ENCODE measurements at regions not wholly inside any gene's neighbourhood (a gene's known extent, or its start where the extent isn't known, plus 50 kb on each side); places are given as distances from the start of the nearest gene placed in this dataset.

DNA sequence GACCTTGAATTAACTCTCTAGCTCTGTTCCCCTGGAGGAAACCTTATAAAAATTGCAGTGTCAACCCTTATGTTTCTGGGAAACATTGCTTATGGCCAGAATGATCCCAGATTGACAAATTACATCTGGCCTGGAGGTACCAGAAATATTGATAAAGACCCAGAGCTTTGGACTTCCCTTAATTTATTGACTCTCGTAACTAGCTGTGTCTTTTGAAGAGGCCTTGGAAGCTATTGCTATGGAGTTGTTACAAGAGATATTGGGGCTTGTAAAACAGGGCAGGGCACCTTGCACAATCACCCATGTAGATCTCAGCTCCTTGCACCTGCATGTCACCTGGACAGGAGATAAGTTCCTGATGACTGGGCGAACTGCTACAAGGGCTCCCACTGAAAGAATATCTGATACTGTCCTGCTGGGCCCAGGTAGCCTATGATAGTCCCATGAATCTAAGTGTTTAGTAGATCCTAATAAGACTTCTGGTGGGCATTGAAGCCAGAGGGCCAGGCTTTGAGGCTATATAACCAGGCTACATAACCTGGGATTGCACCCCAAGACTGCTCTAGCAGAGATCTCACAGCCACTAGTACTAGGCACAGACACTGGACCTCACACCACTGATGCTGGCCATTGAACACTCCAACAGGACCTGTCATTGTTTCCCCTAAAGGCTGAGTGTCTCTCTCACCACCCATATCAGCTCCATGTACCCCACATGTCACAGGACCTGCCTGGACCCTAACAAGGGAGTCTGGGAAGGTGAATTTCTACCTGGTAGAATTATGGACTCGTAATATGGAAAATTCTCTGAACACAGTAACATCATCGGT is 135.7 kb upstream of the PWP1 start:
- DNase-seq (ENCODE audit: low spot score), result no peak

DNA sequence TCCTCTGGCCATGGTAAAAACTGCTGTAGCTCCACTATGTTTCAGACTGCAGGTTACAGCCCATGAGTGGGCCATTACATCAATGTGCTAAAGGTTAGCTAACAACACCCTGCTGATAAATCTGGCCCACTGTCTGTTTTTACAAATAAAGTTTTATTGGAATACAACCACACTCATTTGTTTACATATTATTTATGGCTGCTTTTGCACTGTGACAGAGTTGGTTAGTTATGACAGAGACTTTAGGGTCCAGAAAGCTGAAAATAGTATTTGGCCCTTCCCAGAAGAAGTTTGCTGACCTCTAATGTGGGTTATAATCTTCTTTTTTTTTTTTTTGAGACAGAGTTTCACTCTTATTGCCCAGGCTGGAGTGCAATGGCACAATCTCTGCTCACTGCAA is 134.2 kb upstream of the PWP1 start:
- DNase-seq (ENCODE audit: low spot score), result no peak

- no peak for DNase-seq (ENCODE audit: low spot score)
Observed at GRCh38 chr12:107552263-107552662, 133.3 kb upstream of the PWP1 start.

GRCh38 chr12:107553211-107553765 is 132.3 kb upstream of the PWP1 start:
- DNase-seq (ENCODE audit: low spot score), result no peak

DNA sequence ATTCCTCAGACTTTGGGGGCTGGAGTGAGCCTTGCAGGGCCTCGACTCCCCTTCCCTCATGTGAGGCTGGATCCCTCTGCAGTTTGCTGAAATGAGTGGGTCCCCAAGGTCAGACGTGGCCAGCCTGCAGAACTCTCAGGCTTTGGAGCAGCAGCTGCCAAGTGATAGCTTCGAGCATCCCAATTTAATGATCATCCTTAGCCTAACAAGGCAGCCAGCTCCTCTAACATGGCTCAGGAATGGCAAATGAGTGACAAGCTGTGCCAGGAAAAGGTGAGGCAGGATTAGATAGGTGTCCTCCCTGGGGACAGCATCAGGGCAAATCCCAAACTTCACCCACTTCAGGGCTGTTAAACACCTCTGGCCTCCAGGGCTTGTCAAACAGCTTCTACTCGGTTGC is 130.7 kb upstream of the PWP1 start:
- no peak for DNase-seq (ENCODE audit: low spot score)

DNA sequence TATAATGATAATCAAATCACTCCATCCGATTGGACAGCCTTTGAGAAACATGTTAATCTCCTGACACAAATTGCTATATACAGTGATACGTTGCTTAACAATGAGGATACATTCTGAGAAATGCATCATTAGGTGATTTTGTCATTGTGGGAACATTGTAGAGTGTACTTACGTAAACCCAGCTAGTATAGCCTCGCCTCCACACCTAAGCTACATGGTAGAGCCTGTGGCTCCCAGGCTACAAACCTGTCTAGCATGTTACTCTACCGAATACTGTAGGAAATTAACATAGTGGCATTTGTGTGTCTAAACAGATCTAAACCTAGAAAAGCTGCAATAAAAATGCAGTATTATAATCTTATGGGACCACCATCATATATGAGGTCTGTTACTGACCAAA is 128.6 kb upstream of the PWP1 start:
- no peak for DNase-seq (ENCODE audit: low spot score)

- DNase-seq (ENCODE audit: low spot score), result no peak
Observed at GRCh38 chr12:107557589-107558100, 128.0 kb upstream of the PWP1 start.

- no peak for DNase-seq (ENCODE audit: low spot score)
Observed at GRCh38 chr12:107558141-107558815, 127.3 kb upstream of the PWP1 start.

GRCh38 chr12:107558816-107559382 is 126.7 kb upstream of the PWP1 start:
- DNase-seq (ENCODE audit: low spot score), result no peak

DNA sequence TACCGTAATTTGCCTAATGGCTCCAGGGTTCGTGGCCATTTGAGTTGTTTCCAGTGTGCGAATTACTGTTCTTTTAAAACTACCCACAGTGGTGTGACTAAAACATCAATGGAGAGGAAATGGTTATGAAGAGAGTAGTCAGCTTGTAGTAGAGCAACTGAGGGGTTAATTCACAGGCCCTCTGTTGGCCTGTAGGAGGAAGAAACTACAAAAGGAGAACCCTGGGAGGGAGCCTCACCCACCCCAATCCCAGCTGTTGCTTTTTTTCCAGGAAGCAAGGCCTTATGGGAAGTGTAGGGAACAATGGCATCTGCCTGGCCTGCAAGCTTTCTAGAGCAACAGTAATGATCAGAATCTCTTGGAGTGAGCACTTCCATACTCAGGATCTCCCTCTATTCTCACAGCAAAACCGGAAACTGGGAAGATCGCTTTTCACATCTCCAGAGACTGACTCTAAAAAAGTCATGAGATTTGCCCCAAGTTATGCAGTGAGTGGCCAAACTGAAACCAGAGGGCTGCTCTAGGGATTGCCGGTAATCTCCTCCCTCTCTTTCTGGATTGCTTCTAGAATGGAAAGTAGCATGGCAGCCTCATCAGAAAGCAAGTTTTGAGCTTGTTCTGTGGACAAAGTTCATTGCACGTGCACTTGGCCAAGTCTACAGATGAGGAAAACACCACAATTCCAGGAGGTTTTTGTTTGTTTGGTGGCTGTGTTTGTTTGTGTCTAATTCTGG is 125.3 kb upstream of the PWP1 start:
- DNase-seq (ENCODE audit: low spot score), result no peak

GRCh38 chr12:107560899-107561285 is 124.7 kb upstream of the PWP1 start:
- DNase-seq (ENCODE audit: low spot score), result no peak

- no peak for DNase-seq (ENCODE audit: low spot score)
Observed at GRCh38 chr12:107564946-107565345, 120.7 kb upstream of the PWP1 start.

GRCh38 chr12:107565551-107565950 is 120.0 kb upstream of the PWP1 start:
- DNase-seq (ENCODE audit: low spot score), result no peak

DNA sequence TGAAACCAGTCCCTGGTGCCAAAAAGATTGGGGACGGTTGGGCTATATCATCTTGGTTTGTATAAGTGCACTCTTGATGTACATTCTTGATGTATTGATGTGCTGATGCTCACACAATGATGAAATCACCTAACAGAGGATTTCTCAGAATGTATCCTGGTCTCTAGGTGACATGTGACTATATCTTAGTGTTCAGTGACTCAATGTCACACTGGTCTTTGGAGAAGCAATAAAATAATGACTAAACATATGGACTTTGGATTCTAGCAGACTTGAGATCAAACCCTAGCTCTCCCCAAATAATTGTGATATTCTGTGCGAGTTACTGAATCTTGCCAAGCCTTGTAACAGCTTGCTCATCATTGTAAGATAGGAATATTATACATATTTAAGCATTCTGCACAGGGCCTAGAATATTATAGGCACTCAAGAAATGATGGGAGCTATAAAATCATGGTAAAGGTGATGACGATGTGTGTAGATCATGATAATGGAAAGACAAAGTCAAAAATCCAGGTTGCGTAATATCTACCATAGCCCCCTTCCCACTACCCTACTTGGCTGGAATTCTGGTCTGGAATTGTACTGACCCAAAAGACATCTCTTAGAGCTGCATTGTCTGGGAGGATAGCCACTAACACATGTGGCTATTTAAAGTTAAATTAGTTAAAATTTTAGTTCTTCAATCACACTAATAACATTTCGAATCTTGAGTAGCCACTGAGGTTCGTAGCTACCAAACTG is 117.6 kb upstream of the PWP1 start:
- DNase-seq (ENCODE audit: low spot score), result no peak

GRCh38 chr12:107568718-107569117 is 116.9 kb upstream of the PWP1 start:
- no peak for DNase-seq (ENCODE audit: low spot score)

- no peak for DNase-seq (ENCODE audit: low spot score)
Observed at GRCh38 chr12:107570721-107571120, 114.9 kb upstream of the PWP1 start.

- no peak for DNase-seq (ENCODE audit: low spot score)
Observed at GRCh38 chr12:107571492-107571891, 114.1 kb upstream of the PWP1 start.

DNA sequence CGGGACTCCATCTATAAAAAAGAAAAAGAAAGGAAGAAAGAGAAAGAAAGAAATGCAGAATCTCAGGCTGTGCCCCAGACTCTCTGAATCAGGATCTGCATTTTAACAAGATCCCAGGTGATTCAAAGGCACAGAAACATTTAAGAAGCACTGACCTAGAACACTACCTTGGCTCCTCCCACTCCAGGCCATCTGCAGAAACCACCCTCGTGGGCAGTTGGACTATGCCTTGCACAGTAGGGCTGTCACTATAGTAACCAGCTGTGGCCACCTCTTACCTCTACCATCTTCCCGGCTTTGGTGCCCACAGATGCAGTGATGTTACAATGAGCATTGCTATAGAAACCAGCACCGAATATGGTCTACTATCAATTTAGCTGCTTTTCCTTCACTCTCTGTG is 110.9 kb upstream of the PWP1 start:
- no peak for DNase-seq (ENCODE audit: low spot score)

DNA sequence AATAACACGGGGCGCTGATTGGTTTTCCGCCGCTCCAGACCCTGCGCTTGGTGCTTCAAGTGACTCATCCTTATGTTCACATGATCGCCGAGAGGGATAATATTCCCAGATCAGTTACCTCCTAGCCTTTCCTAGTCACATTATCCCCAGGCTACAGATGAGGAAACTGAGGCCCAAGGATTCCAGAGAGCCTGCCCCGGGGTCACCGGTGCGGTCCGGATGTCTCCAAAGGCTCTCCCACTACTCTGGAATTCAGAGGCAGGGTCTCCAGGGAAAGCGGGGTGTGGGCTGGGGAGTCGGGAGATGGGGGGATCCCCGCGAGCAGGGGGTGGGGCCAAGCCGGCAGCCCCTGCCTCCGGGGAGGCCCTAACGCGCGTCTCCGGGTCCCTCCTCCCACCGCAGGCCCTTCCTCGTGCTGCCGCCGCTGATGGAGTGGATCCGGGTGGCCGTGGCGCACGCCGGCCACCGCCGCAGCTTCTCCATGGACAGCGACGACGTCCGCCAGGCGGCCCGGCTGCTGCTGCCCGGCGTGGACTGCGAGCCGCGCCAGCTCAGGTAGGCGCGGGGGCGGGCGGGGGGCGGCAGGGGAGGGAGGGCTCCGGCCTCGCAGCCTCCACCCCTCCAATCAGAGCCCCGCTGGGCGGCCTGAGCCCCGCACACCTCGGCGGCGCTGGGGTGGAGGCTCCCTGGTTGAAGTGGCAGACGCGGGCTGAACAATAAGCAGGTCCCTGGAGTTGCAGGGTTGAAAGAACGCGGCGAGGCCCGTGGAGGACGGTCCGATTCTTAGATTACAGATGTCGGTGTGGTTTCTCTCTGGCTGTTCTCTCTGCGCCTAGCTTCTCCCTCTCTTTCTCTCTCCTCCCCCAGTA is 104.6 kb upstream of the PWP1 start:
- no peak for DNase-seq (ENCODE audit: low spot score)

- no peak for DNase-seq (ENCODE audit: low spot score)
Observed at GRCh38 chr12:107581619-107582015, 104.0 kb upstream of the PWP1 start.
